Cardiac fibroblast (primary cell): ENCODE measurements at regions not wholly inside any gene's neighbourhood (a gene's known extent, or its start where the extent isn't known, plus 50 kb on each side); places are given as distances from the start of the nearest gene placed in this dataset.

Experiments
- DNase-seq, 2 donors: peaks; one replicate each; pipeline versions ENCODE4 v3.0.0 to v3.0.0-alpha.2; 2010; ENCODE audit warnings: low read depth in 2 of 2
- H3K4me3 ChIP-seq, 2 donors: replicated peaks in 1 of 2; 1 replicate in 1 of 2; 2 replicates in 1 of 2; pipeline ENCODE4 v1.5.1; 2011; ENCODE audit warnings: low read depth in 2 of 2, low read length in 2 of 2, mild to moderate bottlenecking in 2 of 2, moderate library complexity in 1 of 2
- TF ChIP-seq, protein P1 (sequence below): IDR thresholded peaks from one replicate; pipeline ENCODE4 v1.5.1; 2011; ENCODE audit warnings: low read depth, mild to moderate bottlenecking, low read length, inconsistent platforms

GRCh38 chr6:137350857-137351256 lies 131.7 kb upstream of the IFNGR1 start:
- TF ChIP-seq, protein P1, sequence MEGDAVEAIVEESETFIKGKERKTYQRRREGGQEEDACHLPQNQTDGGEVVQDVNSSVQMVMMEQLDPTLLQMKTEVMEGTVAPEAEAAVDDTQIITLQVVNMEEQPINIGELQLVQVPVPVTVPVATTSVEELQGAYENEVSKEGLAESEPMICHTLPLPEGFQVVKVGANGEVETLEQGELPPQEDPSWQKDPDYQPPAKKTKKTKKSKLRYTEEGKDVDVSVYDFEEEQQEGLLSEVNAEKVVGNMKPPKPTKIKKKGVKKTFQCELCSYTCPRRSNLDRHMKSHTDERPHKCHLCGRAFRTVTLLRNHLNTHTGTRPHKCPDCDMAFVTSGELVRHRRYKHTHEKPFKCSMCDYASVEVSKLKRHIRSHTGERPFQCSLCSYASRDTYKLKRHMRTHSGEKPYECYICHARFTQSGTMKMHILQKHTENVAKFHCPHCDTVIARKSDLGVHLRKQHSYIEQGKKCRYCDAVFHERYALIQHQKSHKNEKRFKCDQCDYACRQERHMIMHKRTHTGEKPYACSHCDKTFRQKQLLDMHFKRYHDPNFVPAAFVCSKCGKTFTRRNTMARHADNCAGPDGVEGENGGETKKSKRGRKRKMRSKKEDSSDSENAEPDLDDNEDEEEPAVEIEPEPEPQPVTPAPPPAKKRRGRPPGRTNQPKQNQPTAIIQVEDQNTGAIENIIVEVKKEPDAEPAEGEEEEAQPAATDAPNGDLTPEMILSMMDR: no peak
- no peak for DNase-seq
- no peak overlapping the region for H3K4me3 ChIP-seq

GRCh38 chr6:137349856-137350830 lies 131.0 kb upstream of the IFNGR1 start:
- no peak overlapping the region for H3K4me3 ChIP-seq
- TF ChIP-seq, protein P1: no peak
- no peak for DNase-seq

DNA sequence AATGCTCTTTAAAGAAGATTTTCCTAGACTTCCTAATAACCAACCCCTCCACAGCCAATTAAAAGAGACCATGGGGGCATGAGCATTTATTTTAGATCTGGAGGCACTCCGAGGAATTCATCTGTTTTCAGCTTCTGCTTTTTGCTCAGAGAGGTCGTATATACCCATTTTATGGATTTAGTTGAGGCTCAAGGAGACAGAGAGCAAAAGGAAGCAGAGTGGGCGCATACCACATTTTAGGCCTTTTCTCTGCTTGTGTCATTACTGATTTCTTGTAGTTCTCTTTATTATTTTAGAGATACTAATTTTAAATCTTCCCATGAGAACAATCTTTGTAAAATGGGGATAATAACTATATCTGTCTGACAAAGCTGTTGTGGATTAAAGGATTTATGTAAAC lies 129.6 kb upstream of the IFNGR1 start:
- no peak overlapping the region for H3K4me3 ChIP-seq
- no peak for DNase-seq
- TF ChIP-seq, protein P1: no peak

- TF ChIP-seq, protein P1: no peak
- H3K4me3 ChIP-seq: no peak overlapping the region
- no peak for DNase-seq
These were observed 124.1 kb upstream of the IFNGR1 start for GRCh38 chr6:137343241-137343640.

DNA sequence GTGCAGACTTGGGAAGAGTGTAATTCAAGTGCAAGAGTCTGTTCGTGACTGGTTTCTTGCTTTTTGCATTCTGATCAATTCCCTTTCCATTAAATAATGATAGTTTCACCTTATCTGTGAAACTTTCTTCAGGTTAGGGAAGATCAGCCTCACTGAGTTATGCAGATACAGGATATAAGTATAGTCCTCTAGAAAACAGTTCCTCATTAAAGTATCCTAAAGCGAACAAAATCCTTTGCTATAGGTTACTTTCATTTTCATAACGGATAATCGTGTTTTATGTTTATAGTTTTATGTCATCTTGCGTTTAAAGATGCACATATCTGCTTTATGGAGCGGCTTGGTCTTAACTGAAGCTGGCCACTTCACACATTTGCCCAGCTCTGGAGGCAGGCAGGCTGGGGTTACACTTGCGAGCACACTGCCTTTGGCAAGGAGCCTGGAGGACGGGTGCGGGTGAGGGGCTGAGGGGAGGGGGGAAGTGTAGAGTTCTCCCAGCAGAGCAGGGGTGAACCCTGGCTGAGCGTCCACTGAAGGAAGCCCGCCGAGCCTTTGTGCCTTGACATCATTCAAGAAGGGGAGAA lies 123.5 kb upstream of the IFNGR1 start:
- DNase-seq: peak in 1 of 2 donors; percentile 6
- TF ChIP-seq, protein P1: no peak
- H3K4me3 ChIP-seq: peak overlapping the region; percentile 25 to 43

- H3K4me3 ChIP-seq: no peak overlapping the region
- peak in 1 of 2 donors; percentile 51 for DNase-seq
These were observed 122.6 kb upstream of the IFNGR1 start for GRCh38 chr6:137341681-137342195.

More at GRCh38 chr6:137341681-137342195, 122.6 kb upstream of the IFNGR1 start:
- TF ChIP-seq, protein P1: no peak
